AG09319 (cell line): ENCODE measurements at regions not wholly inside any gene's neighbourhood (a gene's known extent, or its start where the extent isn't known, plus 50 kb on each side); places are given as distances from the start of the nearest gene placed in this dataset.
A peak's percentile ranks its signal among the peaks of the same experiment; 100 is the strongest.

Experiments
- DNase-seq: peaks from one replicate; pipeline ENCODE4 v3.0.0-alpha.2; 2010; ENCODE audit warnings: low read depth; ENCODE audit errors: extremely low read depth
- CTCF ChIP-seq: IDR thresholded peaks from 2 replicates; pipeline ENCODE4 v1.5.1; 2011; ENCODE audit warnings: low read depth, mild to moderate bottlenecking, inconsistent platforms, low read length, moderate library complexity

GRCh38 chr6:19753826-19754225 lies 83.3 kb upstream of the ID4 start:
- TF ChIP-seq CTCF, result no peak
- no peak for DNase-seq

GRCh38 chr6:19754686-19755085 lies 82.5 kb upstream of the ID4 start:
- DNase-seq, result no peak
- no peak for TF ChIP-seq CTCF

GRCh38 chr6:19755181-19755580 lies 82.0 kb upstream of the ID4 start:
- TF ChIP-seq CTCF, result no peak
- no peak for DNase-seq

GRCh38 chr6:19757036-19757435 lies 80.1 kb upstream of the ID4 start:
- TF ChIP-seq CTCF, result no peak
- DNase-seq, result peak; percentile 5

GRCh38 chr6:19759117-19759880 lies 77.9 kb upstream of the ID4 start:
- peak; percentile 41 for DNase-seq
- TF ChIP-seq CTCF, result no peak

GRCh38 chr6:19761121-19761520 lies 76.0 kb upstream of the ID4 start:
- TF ChIP-seq CTCF, result no peak
- DNase-seq, result no peak

- no peak for TF ChIP-seq CTCF
- peak; percentile 1 for DNase-seq
Observed at GRCh38 chr6:19771753-19772336, 65.3 kb upstream of the ID4 start.
